ENCODE measurements at regions not wholly inside any gene's neighbourhood (a gene's known extent, or its start where the extent isn't known, plus 50 kb on each side); places are given as distances from the start of the nearest gene placed in this dataset.

- DNase-seq: no peak
These were observed 51.4 kb upstream of the ITM2B start for GRCh38 chr13:48181482-48182145.

DNA sequence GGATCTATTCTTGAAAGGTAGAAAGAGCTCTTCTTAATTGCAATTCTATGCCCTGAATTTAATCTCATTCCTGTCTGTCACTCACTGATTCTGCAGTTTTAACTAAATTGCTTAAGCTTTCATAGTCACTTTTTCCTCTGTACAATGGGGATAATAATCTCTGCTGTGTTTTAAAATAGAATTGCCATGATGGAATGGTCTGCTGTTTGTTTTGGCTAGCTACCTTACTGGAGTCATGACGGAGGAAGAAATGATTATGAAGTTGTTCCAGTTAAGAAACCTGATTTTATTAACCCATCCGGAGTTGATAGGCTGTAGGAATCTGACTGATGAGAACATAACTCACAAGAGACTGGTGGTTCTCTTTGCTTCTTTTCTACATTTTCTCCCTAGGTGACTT, 54.9 kb upstream of the ITM2B start:
- no peak for DNase-seq

DNA sequence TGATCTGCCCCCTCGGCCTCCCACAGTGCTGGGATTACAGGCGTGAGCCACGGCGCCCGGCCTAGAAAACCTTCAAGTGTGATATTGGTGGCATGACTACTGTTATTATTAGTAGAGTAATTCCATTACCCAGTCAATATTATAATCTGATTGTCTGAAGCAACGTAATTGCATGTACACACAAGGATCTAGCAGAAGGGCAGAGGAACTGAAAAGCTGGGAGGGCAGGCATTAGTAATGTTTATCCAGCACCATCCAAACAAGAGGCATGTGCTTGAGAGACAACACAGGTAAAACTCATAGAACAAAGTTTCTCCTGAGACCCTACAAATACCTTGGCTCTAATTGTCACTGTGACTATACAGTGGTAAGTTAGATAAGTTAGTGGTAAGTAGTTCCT, 56.2 kb upstream of the ITM2B start:
- DNase-seq: no peak

DNA sequence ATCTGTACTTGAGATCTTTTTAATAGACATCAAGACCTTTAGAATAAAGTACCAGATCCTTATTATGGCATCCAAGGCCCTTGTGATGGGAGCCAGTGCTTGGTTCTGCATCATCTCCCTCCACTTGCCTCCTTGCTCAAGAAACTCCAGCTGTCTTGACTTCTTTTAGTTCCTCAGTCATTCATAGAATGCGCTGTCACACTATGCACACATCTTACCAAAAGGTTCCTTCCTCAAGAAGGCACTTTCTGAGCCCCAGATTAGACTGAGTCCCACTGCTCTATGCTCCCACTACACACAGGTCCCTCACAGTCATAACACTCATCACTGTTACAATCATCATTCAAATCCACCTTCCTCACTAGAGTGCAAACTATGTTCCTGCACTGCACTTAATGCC, 57.8 kb upstream of the ITM2B start:
- DNase-seq: no peak

GRCh38 chr13:48167866-48168265, 65.1 kb upstream of the ITM2B start:
- DNase-seq: no peak

- no peak for DNase-seq
These were observed 67.3 kb upstream of the ITM2B start for GRCh38 chr13:48165727-48166126.

DNA sequence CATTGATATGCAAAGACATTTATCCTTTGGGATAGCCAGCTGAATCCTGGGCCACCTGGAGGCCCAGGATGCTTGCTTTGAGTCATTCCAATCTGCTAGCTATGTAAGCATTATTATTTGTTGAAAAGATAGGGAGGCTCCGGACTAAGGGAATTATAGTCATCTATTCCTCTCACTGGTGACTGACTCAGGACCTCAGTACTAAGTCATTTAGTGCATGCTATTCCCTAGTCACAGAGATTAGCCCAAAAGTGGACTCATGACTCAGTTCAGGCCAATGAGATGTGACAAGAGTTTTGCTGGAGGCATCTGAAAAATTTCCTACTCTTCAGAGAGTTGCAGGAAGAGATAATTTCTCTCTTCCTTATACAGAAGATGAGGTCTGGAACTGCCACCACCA, 67.9 kb upstream of the ITM2B start:
- no peak for DNase-seq

DNA sequence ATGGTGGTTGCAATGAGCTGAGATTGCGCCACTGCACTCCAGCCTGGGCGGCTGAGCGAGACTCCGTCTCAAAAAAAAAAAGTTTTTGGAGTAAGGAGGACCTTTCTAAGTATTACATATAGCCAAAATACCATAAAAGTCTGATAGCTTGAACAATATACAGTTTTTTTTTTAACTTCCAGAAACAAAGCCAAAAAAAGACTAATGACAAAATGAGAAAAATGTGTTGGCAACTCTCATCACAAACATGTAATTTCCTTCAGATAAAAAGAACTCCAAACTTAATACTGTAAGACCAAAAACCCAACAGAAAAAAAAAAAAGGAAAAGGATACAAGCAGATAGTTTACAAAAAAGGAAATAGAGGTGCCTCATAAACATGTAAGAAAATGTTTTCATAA, 68.2 kb upstream of the MED4 start:
- DNase-seq: no peak

DNA sequence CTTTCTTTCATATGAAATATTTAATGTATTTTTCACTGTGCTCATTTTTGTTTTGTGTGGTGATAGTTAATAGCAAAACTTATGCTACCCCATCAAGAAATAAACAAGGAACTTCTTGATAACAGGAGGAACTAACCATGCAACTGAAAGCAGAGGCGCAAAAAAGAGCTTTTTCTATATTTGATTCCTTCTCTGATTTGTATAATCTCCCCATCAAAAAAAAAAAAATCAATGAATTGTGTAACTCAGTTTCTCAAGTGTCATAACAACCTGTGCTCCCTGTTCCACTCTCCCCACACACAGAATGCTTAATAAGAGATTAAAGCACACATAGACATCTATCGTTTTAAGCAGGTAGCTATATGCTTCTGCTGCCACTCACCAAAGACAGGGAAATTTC, 67.3 kb upstream of the MED4 start:
- no peak for DNase-seq

GRCh38 chr13:48161530-48162179, 66.8 kb upstream of the MED4 start:
- peak in 22 of 56 donors; percentile 2 to 39 (median 15) for DNase-seq

DNA sequence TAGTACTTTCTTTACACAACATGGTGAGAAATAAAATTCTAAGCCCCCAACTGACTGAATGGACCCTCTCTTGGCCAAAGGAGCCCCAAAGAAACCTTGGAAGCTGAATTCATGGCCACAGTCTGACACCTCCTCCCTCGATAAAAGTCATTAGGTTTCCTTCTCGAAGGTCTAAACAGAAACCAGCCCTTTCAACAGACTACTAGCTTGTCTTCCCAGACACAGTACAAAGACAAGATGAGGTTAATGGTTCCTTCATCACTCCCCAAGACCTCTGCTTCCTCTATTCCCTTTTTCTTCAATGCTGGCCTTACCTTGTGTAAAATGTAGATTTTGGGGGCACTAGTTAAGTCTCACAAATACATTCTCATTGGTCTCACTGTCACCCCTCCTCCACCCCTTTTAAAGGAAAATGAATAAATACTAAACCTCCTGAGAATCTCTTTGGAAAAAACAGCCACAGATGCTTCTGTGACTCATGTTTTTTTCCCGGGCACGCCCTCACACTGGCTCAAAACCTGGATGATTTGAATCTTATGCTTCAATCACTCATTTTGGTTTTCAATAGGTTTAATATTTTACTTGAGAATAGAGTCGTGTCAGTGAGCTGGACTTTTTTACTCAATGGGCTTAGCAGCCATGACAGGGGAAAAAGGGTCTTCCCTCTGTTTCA, 65.8 kb upstream of the MED4 start:
- peak in 2 of 56 donors; percentile 6 to 27 for DNase-seq

- DNase-seq: no peak
These were observed 64.9 kb upstream of the MED4 start for GRCh38 chr13:48159826-48160225.

GRCh38 chr13:48159401-48159800, 64.5 kb upstream of the MED4 start:
- DNase-seq: peak in 1 of 56 donors; percentile 17

DNA sequence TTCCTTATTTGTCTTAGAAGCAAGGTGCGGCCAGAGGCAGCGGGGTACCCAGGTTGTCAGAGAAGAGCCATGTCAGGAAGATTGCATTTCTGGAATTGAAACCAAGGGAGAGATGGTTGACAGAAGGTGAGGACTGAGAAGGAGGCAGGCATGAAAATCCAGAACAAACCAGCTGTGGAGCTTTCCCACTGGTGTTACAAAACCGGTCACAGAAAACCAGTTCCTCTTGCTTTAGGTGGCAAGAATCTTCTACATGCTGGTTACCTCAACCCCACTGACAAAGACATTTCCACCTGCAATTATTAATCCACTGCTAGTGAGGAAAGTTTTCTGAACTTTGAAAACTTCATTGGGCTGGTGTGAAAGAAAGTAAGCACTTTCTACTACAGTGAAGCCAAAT, 64.0 kb upstream of the MED4 start:
- DNase-seq: no peak

- DNase-seq: no peak
These were observed 63.4 kb upstream of the MED4 start for GRCh38 chr13:48158290-48158689.

GRCh38 chr13:48156466-48156865, 61.6 kb upstream of the MED4 start:
- peak in 4 of 56 donors; percentile 3 to 16 (median 10) for DNase-seq

DNA sequence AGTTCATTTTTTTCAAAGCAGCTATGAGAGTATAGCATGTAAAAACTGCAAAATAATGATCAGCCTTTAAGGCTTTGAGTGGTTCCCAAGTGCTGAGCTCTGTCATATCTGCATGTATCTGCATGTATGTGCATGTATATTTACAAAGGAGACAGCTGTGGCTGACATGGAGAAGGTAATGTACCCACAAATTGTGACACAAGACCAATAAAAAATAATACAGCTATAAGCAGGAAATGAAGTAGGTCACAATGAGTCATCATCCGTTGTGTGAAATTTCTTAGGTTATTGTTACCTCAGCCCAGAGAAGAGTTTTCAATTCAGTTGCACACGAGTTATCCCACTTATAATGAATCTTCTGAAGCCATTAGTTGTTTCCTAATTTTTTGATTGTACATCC, 60.9 kb upstream of the MED4 start:
- no peak for DNase-seq

DNA sequence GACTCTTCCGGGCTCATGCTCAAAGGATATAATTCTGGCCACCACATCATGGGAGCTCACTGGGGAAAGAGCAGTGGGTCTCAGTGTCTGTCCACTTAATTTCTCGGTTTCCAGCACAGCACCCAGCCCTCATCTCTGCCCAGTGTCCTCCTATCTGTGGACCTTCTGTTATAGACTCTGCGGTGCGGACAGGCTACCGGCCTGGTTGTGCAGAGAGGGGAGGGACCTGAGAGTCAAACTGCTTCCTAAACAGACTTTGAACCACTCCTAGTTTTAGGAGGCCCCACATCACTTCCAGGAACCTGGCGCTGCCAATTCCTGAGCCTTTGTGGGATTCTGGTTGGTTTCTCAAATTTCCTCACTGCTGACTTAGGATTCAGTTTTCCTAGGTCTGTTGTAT, 59.8 kb upstream of the MED4 start:
- DNase-seq: no peak

DNA sequence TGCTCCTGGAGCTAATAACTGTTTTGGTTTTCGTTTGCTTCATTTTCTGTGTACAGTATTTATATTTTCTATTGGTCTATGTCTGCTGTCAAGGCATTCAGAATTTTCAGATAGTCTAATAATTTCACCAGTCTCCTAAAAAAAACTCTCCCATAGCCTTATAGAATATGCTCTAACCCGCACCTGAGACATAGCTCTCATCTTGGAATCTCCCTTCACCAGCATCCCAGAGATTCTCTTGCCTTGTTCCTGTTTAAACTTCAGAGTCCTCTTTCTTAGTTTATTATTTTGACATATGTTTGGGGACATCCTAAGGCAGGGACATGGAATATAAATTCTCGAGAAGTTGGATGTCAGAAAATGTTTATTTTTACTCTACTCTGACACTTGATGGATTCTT, 58.3 kb upstream of the MED4 start:
- no peak for DNase-seq

DNA sequence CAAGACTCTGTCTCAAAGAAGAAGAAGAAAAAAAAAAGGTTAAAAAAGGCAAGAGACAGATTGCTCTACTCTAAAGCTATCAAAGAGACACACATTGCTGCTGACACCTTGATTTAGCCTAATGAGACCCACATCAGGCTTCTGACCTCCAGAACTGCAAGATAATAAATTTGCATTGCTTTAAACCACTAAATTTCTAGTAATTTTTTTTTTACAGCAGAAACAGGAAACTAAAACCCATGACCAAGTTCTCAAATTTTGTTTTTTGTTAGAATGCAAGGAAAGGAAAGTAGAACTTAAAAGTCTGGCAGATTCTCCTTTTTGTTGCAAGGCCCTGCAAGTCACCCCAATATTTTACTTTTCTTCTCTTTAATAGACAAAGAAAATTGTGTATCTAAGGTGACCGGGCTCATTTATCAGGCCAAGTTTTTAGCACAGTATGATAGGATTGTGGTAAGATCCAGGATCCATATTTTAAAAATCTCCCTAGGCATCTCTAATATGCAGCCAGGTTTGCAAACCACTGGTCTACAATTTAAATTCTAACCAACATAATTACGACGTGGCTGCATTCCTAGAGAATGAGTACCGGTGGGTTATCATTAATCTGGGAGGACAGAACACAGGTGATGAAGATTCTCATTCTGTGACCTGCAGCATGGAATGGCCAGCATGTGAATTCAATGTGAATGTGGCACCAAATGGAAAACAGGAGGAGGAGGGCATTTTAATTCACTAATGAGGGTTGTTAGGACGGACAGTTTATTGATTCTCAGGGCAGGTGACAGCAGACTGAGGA, 56.7 kb upstream of the MED4 start:
- DNase-seq: no peak

GRCh38 chr13:48148454-48148853, 53.5 kb upstream of the MED4 start:
- no peak for DNase-seq

DNA sequence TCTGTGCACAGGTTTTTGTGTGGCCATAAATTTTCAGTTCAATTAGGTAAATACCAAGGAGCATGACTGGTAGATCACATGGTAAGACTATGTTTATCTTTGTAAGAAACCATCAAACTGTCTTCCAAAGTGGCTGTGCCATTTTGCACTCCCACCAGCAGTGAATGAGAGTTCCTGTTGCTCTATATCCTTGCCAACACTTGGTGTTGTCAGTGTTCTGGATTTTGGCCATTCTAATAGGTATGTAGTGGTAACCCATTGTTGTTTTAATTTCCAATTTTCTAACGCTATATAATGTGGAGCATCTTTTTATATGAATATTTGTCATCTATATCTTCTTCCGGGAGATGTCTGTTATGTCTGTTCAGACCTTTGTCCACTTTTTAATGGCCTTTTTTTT, 51.7 kb upstream of the MED4 start:
- no peak for DNase-seq
